ENCODE measurements at regions not wholly inside any gene's neighbourhood (a gene's known extent, or its start where the extent isn't known, plus 50 kb on each side); places are given as distances from the start of the nearest gene placed in this dataset.

- DNase-seq = no peak
These were observed 402.2 kb upstream of the USP15 start for GRCh38 chr12:61857968-61858367.

DNA sequence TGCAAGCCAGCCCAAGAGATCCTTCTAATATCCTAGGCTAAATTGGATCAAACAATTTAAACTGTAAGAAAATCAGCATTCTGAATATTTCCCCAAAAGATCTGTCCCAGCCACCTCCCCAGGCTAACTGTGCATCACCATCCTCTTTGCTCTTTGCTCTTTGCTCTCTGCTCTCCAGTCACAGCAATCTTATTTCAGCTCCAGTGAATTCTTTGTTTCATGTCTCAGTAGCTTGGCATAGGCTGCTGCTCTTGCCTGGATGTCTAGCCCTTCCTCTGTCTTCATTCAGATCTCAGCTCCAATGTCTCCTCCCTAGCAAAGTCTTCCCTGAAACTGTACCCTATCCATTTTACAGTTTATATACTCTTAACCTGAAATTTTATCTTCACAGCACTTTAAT is 399.8 kb upstream of the USP15 start:
- DNase-seq = no peak

GRCh38 chr12:61862986-61863385 is 397.2 kb upstream of the USP15 start:
- no peak for DNase-seq

- DNase-seq = no peak
These were observed 396.4 kb upstream of the USP15 start for GRCh38 chr12:61863811-61864210.

DNA sequence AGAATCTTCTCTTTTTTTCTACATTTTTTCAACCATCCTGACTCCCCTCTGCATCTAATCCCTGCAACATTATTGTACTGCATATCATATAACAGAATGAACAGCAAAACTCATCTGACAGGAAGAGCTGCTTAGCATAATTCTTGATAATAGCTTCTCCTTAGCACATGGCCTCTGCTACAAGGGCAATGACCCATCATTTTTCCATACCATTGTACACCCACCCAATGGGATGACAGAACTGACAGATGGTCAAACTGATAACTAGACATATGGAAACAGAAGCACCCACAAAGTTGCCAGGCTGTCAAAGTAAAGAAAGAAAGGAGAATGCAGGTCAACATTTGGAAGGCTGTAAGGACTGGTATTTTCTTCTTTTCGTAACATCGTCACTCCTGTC is 390.4 kb upstream of the USP15 start:
- no peak for DNase-seq

DNA sequence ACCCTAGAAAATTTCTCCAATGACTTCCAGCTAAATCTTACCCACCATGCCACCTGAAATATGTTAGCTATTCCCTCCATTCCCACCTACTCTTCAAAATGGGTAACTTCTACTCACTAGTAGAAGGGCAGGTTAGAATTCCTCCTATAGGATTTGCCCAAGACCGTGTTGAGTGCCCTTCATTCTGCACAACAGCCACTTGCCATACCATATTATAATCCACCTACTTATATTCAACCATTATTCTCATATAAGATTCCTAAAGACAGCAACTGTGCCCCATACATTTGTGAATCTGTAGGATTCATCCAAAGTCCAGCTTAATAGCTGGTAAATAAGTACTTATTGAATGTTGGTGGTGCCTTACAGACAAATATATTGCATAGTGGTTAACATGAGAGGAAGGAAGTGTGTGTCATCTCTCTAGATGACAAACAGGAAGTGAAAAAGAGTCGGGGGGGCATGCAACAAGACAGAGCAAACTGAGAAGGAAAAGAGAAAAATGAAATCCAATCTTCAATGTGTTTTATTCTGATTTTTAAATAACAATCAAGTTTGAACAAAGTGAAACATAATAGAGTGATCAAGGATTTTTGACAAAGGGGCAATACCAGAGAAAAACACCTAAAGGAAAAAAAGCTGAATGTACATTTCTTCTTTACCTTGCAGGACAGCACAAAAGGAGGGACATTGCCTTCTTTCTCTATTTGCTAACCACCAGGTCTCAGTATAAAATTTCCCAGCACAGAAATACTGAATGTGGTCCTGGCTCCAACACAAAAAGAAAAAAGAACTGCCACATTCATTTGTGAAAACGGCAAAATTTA is 389.3 kb upstream of the USP15 start:
- DNase-seq = no peak

DNA sequence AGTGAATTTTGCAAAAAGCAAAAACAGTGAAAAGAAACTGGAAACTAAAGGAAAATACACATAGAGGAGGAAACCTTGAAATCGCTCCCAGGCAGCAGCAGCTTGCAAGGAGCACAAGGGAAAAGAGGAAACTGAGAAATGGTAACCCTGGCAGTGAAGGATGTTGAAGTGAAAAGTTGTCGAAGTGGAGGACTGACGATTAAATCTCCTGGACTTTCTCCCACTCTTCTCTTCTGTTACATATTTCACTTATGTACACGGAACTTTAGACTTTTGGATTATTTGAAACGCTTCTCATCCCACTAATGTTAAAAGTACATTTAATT is 388.8 kb upstream of the USP15 start:
- DNase-seq = no peak

DNA sequence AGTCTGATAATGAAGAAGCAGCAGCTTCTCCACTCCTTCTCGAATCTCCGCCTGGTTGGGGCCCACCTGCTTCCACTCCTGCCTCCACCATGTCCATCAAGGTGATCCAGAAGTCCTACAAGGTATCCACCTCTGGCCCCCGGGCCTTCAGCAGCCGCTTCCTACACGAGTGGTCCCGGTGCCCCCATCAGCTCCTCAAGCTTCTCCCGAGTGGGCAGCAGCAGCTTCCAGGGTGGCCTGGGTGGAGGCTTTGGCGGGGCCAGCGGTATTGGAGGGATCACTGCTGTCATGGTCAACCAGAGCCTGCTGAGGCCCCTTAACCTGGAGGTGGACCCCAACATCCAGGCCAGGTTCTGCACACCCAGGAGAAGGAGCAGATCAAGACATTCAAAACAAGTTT is 381.0 kb upstream of the USP15 start:
- no peak for DNase-seq

- no peak for DNase-seq
These were observed 380.0 kb upstream of the USP15 start for GRCh38 chr12:61880186-61880585.

DNA sequence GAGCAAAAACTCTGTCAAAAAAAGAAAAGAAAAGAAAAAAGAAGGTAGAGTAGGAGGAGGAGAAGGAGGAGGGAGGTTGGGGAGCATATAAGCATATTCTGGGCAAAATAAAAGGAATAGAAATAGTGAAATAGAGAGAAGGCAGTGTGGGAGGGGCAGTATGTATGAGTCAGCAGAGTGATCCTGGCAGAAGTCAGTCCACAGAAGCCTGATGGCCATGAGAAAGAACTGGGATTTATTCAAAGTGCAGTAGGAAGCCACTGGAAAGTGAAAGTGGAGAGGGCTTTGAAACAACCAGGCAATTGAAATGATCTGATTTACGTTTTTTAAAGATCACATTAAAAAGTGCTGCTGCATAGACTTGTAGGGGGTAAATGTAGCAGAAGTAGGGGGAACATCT is 368.6 kb upstream of the USP15 start:
- DNase-seq = no peak

GRCh38 chr12:61894168-61894567 is 366.0 kb upstream of the USP15 start:
- DNase-seq = no peak

DNA sequence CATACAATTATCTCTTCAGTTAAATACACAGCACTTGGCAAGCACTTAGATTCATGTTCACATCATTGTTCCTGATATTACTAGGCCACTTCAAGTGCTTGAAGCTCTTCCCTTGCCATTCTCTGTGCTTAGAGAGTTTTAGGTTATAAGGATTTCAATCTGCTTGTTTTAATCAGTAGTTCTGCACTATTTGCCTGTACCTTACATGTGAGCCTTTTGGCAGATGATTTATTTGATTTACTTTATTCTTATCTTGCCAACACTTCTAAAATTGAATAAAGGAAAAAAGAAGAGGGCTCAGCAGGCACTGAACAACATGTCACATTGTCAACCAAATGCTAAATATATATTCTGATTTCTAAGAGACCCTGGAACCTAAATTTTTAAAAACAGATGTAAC is 363.8 kb upstream of the USP15 start:
- no peak for DNase-seq

- no peak for DNase-seq
These were observed 357.8 kb upstream of the USP15 start for GRCh38 chr12:61902403-61902802.

- no peak for DNase-seq
These were observed 349.1 kb upstream of the USP15 start for GRCh38 chr12:61911113-61911512.

DNA sequence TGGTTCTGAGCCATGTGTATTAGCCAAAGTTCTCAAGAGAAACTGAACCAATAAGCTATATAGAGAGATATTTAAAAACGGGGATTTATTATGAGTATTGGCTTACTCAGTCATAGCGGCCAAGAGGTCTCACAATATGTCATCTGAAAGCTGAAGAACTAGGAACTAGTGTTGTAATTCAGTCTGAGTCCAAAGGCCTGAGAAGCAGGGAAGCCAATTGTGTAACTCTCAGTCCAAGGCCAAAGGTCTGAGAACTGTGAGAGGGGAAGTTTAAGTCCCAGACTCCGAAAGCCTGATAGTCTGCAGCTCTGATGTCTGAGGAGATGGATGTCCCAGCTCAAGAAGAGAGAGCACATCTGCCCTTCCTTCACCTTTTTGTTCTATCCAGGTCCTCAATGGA is 344.8 kb upstream of the USP15 start:
- no peak for DNase-seq

GRCh38 chr12:61916831-61917230 is 343.4 kb upstream of the USP15 start:
- DNase-seq = no peak

DNA sequence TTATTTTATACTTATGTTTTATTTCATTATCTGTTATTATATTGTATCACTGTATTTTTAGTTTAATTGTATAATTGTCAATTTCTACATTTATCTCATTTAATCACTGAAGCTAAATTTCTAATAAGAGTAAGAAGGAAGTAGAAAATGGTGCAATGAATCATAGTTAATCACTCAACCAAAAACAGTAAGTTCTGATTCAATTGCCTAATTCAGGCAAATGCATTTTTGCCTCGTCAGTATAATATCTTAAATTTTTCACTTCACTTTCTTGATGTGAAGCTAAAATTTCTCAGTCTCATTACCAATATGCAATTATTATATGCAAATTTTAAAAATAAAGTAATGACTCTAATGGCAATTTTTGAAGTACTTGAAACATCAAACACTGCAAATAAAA is 340.5 kb upstream of the USP15 start:
- no peak for DNase-seq

GRCh38 chr12:61920230-61920629 is 340.0 kb upstream of the USP15 start:
- DNase-seq = no peak

DNA sequence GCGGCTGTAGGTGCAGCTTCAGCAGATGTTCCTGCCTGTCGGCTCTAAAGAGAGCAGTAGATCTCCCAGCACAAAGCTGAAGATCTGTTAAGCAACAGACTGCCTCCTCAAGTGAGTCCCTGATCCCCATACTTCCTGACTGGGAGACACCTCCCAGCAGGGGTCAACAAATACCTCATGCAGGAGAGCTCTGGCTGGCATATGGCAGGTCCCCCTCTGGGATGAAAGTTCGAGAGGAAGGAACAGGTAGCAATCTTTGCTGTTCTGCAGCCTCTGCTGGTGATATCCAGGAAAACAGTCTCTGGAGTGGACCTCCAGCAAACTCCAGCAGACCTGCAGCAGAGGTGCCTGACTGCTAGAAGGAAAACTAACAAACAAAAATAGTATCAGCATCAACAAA is 337.1 kb upstream of the USP15 start:
- no peak for DNase-seq

DNA sequence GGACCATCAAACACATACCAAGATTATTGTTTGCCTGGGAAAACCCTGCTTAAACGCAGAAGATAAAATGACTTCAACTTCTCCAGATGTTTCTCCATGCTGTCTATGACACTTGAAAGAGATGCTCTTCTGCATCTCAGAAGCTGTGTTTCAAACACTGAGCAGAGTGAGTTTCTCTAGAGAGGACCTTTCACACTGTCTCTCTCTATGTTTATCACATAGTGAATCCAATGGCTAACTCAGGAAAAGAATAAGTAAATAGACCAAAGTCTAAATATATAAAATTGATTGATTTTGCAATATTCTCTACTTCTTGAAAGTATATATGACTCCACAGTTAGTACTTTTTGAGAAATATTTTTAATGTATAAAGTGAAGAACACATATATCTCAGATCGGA is 325.6 kb upstream of the USP15 start:
- no peak for DNase-seq

DNA sequence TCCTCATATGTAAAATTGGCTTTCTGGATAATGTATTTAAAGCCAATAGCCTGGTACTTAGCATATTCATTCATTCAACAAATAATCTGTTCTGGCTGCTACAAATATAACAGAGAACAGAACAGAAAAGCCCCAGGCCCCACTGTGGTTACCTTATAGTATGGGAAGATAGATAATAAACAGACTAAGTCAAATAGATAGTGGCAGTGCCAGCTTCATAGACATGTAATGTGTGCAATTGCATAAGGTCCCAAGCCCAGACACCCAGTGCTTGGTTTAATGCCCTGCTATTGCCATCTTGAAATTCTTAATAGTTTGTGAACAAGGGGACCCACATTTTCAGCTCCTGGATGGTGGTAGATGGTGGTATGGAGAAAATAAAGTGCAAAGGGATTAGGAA is 320.2 kb upstream of the USP15 start:
- no peak for DNase-seq

- DNase-seq = no peak
These were observed 303.7 kb upstream of the USP15 start for GRCh38 chr12:61956545-61956944.

DNA sequence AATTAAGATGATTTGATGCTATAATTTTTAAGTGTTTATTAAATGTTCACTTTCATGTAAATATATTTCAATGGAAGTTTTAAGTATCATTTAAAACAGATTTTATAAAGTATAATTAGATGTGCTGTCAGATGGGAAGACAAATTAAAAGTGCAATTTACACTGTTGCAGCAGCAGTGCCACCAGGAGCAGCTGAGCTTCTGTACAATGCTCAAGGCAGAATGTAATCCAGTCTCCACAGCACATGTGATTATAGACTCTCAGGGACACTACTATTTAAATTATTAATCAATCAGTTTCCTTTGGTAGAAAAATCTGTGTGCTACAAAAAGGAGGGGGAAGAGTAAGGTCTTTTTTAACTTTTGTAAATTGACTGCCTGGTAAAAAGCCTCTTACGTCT is 285.7 kb upstream of the USP15 start:
- DNase-seq = no peak

DNA sequence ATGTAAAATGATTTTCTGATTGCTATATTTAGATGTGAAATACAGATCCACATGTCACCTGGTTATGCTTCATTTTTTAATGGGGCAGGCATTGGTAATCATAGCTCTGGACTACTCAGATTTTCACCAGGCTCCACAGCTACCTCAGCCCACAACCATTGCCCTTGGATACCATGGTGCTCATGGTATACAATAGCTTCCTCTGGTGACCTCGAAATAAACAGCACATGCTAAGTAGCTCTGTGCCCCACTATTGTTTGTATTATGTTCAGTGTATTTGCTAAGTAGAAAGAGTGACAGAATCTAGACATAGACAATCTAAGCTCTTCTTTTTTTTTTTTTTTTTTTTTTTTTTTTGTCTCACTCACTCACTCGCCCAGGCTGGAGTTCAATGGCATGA is 274.4 kb upstream of the USP15 start:
- DNase-seq = no peak

- DNase-seq = no peak
These were observed 273.0 kb upstream of the USP15 start for GRCh38 chr12:61987173-61987572.

GRCh38 chr12:61991661-61992060 is 268.5 kb upstream of the USP15 start:
- no peak for DNase-seq
